ENCODE measurements at regions not wholly inside any gene's neighbourhood (a gene's known extent, or its start where the extent isn't known, plus 50 kb on each side); places are given as distances from the start of the nearest gene placed in this dataset.
A peak's percentile ranks its signal among the peaks of the same experiment; 100 is the strongest.

DNA sequence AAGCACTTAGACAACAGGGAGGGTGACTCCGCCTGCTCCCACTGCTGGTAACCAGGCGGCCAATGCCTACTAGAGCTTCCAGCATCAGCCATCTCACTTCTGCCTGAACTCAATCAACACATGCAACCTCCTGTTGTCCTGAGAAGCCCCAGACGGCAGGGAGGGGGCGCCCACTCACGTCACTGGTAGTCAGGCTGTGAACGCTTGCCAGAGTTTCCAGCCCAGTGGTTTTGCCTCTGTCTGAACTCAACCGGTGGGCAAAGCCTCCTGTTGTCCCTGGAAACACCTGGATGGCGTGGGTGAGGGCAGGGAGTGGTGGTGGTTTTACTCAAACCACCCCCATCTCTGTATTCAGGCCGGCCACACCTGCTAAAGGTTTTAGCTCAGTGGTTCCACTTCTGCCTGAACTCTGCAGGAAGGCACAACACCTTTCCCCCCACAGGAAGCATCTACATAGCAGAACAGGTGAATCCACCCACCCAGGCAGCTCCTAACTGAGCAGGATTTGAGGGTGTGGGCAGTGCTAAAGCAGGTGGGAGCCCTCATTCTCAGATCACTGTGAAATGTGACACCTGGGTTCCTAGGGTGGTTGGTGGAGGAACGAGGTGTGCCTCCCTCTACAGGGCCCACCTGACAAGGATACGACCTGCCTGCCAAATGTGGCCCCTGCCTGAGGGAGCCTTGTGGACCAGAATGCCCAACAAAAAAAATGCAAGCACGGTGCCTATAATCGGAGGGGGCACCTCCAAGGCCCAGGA, 563.0 kb upstream of the SEMA3D start:
- Histone ChIP-seq H3K36me3 (ENCODE audit: control insufficient read depth, insufficient read depth, low read length) (no peaks in the 10 kb centered on the region), H3K4me3 (ENCODE audit: low read depth, low read length) (no peak overlapping the region), H3K27me3 (ENCODE audit: control insufficient read depth, insufficient read depth, low read length) (no peaks in the 10 kb centered on the region), H3K27ac (ENCODE audit: low read depth, low read length) (no peak overlapping the region), H3K9me3 (ENCODE audit: control insufficient read depth, insufficient read depth, low read length) (peaks cover 2% of the 10 kb centered on the region), H3K4me1 (ENCODE audit: control insufficient read depth, insufficient read depth, low read length) (peaks cover 6% of the 10 kb centered on the region)
- WGBS (ENCODE audit: insufficient coverage), result 60% methylated on average over 9 of the region's 13 CpGs
- DNase-seq (ENCODE audit: low read depth in 4 of 6, low spot score in 6 of 6), result no peak

DNA sequence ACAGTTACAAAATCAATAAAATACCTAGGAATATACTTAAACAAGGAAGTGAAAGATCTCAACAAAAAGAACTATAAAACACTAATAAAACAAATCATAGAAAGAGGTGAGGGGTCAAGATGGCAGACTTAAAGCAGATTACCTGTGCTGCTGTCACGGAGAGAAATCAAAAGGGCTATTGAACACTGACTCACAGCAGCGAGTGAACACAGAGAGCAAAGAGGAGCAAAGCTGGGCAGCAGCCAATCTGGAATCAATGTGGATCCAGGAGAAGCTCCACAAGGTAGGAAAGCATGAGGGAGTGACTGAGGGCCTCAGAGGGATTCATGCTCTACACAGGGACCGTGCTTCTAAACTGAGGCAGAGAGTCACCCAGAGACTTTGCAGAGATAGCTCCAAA, 562.0 kb upstream of the SEMA3D start:
- Histone ChIP-seq H3K4me3 (ENCODE audit: low read depth, low read length) (no peak overlapping the region), H3K27me3 (ENCODE audit: control insufficient read depth, insufficient read depth, low read length) (no peaks in the 10 kb centered on the region), H3K9me3 (ENCODE audit: control insufficient read depth, insufficient read depth, low read length) (peaks cover 2% of the 10 kb centered on the region), H3K27ac (ENCODE audit: low read depth, low read length) (no peak overlapping the region), H3K4me1 (ENCODE audit: control insufficient read depth, insufficient read depth, low read length) (peaks cover 6% of the 10 kb centered on the region), H3K36me3 (ENCODE audit: control insufficient read depth, insufficient read depth, low read length) (no peaks in the 10 kb centered on the region)
- no peak for DNase-seq (ENCODE audit: low read depth in 4 of 6, low spot score in 6 of 6)
- 70% methylated on average over 3 of the region's 3 CpGs for WGBS (ENCODE audit: insufficient coverage)

DNA sequence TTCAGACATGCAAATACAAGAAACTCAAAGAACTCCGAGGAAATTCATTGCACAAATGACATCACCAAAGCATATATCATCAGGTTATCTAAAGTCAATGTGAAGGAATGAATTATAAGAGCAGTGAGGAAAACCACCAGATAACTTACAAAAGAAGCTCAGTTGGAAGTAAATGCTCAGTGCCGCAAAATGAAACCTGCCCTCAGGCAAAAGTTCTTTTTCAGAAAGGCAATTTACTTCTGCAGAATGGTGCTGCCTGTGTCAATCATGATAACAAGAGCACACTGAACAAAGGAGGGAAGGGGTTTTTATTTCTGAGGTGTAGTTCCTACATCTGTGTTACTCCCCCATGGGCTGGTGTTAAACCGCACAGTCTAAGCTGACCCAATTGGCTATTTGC, 550.6 kb upstream of the SEMA3D start:
- H3K27ac ChIP-seq (ENCODE audit: low read depth, low read length), result no peak overlapping the region
- H3K4me3 ChIP-seq (ENCODE audit: low read depth, low read length), result no peak overlapping the region
- H3K36me3 ChIP-seq (ENCODE audit: control insufficient read depth, insufficient read depth, low read length), result no peaks in the 10 kb centered on the region
- no peak for DNase-seq (ENCODE audit: low read depth in 4 of 6, low spot score in 6 of 6)
- H3K27me3 ChIP-seq (ENCODE audit: control insufficient read depth, insufficient read depth, low read length), result no peaks in the 10 kb centered on the region
- H3K4me1 ChIP-seq (ENCODE audit: control insufficient read depth, insufficient read depth, low read length), result peaks cover 5% of the 10 kb centered on the region
- H3K9me3 ChIP-seq (ENCODE audit: control insufficient read depth, insufficient read depth, low read length), result no peaks in the 10 kb centered on the region
- WGBS (ENCODE audit: insufficient coverage), result no CpG with 5 or more reads among the region's 3 CpGs

DNA sequence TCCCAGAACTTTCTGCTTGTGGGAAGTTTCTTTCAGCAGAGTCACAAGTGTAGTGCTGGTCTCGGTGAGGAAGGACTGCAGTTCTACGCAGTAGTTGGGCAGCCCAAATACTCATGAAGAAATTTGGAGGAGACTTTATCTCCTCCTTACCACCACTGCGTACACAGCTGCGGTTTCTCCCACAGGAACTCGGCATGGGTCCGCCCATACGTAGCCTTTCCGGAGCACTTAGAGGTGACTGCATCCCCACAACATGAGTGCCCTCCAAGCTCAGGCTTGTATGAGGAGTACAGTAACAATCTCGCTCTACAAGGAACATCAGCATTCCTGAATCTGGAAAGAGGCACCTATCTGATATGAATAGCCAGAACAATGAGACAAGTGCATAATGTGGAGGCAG, 549.2 kb upstream of the SEMA3D start:
- Histone ChIP-seq H3K27me3 (ENCODE audit: control insufficient read depth, insufficient read depth, low read length) (no peaks in the 10 kb centered on the region), H3K27ac (ENCODE audit: low read depth, low read length) (no peak overlapping the region), H3K4me3 (ENCODE audit: low read depth, low read length) (no peak overlapping the region), H3K9me3 (ENCODE audit: control insufficient read depth, insufficient read depth, low read length) (no peaks in the 10 kb centered on the region), H3K4me1 (ENCODE audit: control insufficient read depth, insufficient read depth, low read length) (peaks cover 5% of the 10 kb centered on the region), H3K36me3 (ENCODE audit: control insufficient read depth, insufficient read depth, low read length) (no peaks in the 10 kb centered on the region)
- DNase-seq (ENCODE audit: low read depth in 4 of 6, low spot score in 6 of 6), result no peak
- WGBS (ENCODE audit: insufficient coverage), result no CpG with 5 or more reads among the region's 9 CpGs

DNA sequence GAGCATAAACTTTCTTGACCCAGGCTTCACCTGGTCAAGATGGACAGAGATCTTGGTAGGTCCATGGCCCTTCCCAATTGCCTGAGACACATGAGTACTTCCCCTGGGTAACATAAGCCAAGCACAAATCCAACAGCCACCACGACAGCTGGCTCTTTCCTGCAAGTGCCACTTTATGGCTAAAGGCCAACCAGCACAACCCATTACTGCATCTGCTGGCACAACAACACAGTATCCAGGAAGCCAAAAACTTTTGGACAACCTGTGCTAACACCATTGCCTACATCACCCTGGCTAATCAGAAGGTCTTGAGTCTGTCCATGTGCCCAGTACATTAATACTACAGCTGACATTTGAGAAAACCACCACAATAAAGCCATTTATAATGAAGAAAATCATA, 548.0 kb upstream of the SEMA3D start:
- DNase-seq (ENCODE audit: low read depth in 4 of 6, low spot score in 6 of 6), result no peak
- 56% methylated on average over 1 of the region's 1 CpG for WGBS (ENCODE audit: insufficient coverage)

DNA sequence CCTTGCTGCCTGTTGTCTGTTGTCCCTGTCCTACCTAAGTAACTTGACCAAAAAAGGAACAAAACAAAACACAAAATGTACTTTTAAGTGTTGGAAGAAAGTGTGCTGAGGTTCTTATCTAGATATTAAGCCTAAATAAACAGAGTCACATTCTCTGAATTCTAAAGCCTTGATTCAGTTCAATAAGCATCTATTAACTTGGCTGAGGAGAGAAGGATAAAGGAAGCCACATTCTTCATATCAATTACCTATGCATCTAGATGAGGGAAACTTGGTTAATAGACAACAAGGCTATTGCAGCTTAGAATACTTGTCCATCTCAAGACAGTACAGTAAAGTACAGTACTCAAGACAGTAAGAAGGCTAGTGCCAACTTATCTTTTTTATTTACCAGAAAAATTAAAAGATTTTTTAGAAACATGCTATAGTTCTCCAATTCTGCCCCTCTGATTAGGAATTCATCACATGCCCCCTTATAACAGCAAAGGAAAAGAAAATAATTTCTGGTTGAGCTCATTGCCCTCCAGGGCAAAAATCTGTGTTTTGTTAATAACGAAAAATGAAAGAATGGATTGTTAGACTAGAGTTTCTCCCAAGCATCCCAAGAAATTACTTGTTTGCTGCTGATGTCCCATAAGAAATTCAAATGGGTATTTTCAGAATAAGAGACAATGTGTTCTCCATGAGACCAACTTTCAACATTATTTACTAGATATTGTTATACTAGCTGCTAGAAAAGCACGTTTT, 546.5 kb upstream of the SEMA3D start:
- Histone ChIP-seq H3K4me3 (ENCODE audit: low read depth, low read length) (no peak overlapping the region), H3K27me3 (ENCODE audit: control insufficient read depth, insufficient read depth, low read length) (no peaks in the 10 kb centered on the region), H3K9me3 (ENCODE audit: control insufficient read depth, insufficient read depth, low read length) (no peaks in the 10 kb centered on the region), H3K36me3 (ENCODE audit: control insufficient read depth, insufficient read depth, low read length) (no peaks in the 10 kb centered on the region), H3K4me1 (ENCODE audit: control insufficient read depth, insufficient read depth, low read length) (peaks cover 5% of the 10 kb centered on the region), H3K27ac (ENCODE audit: low read depth, low read length) (peak overlapping the region; percentile 65)
- DNase-seq (ENCODE audit: low read depth in 4 of 6, low spot score in 6 of 6), result no peak
- no CpG with 5 or more reads among the region's 2 CpGs for WGBS (ENCODE audit: insufficient coverage)

More for the DNA sequence above, 548.0 kb upstream of the SEMA3D start:
- Histone ChIP-seq H3K36me3 (ENCODE audit: control insufficient read depth, insufficient read depth, low read length) (no peaks in the 10 kb centered on the region), H3K27me3 (ENCODE audit: control insufficient read depth, insufficient read depth, low read length) (no peaks in the 10 kb centered on the region), H3K27ac (ENCODE audit: low read depth, low read length) (no peak overlapping the region), H3K4me3 (ENCODE audit: low read depth, low read length) (no peak overlapping the region), H3K4me1 (ENCODE audit: control insufficient read depth, insufficient read depth, low read length) (peaks cover 5% of the 10 kb centered on the region), H3K9me3 (ENCODE audit: control insufficient read depth, insufficient read depth, low read length) (no peaks in the 10 kb centered on the region)

DNA sequence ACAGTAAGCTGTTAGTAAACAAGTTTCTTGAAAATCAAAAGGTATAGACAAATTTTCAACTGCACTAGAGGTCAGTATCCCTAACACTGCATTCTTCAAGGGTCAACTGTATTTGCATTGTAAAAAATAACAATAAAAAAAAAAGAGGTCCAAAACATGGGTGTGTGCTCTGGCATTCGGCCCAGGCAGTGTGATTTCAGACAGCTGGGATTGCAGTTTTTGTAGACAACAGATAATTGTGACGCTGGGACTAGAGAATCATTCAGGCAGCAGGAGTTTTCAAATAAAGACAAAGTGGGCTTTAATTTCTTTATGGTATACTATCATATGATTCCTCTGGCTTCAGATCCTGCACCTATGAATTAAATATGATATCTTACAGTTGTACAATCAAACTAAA, 543.2 kb upstream of the SEMA3D start:
- no peak overlapping the region for H3K4me3 ChIP-seq (ENCODE audit: low read depth, low read length)
- no peak overlapping the region for H3K27ac ChIP-seq (ENCODE audit: low read depth, low read length)
- DNase-seq (ENCODE audit: low read depth in 4 of 6, low spot score in 6 of 6), result peak in 2 of 6 donors; percentile 14 to 30
- no peaks in the 10 kb centered on the region for H3K36me3 ChIP-seq (ENCODE audit: control insufficient read depth, insufficient read depth, low read length)
- peaks cover 5% of the 10 kb centered on the region for H3K4me1 ChIP-seq (ENCODE audit: control insufficient read depth, insufficient read depth, low read length)
- WGBS (ENCODE audit: insufficient coverage), result 80% methylated on average over 1 of the region's 2 CpGs
- H3K9me3 ChIP-seq (ENCODE audit: control insufficient read depth, insufficient read depth, low read length), result no peaks in the 10 kb centered on the region
- no peaks in the 10 kb centered on the region for H3K27me3 ChIP-seq (ENCODE audit: control insufficient read depth, insufficient read depth, low read length)

DNA sequence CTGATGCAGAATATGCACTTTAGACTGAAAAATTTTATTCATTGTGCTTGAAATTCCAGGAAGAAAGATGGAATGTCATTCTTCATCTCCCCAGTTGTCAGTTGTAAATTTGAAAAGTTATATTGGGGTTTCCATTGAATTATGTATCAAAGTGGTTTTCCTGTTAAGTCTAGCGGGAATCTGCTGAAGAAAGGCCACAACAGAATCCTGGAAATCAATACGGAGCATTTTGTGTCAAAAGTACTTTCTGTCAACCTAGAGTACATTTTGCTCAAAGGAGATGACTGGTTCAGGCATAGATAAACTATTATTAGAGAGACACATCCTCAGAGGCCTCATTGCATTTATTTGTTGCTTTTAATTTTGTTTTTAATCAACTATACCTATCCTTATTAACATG, 538.2 kb upstream of the SEMA3D start:
- H3K4me3 ChIP-seq (ENCODE audit: low read depth, low read length), result no peak overlapping the region
- WGBS (ENCODE audit: insufficient coverage), result 80% methylated on average over 1 of the region's 2 CpGs
- H3K4me1 ChIP-seq (ENCODE audit: control insufficient read depth, insufficient read depth, low read length), result no peaks in the 10 kb centered on the region
- no peaks in the 10 kb centered on the region for H3K27me3 ChIP-seq (ENCODE audit: control insufficient read depth, insufficient read depth, low read length)
- H3K9me3 ChIP-seq (ENCODE audit: control insufficient read depth, insufficient read depth, low read length), result no peaks in the 10 kb centered on the region
- no peak overlapping the region for H3K27ac ChIP-seq (ENCODE audit: low read depth, low read length)
- H3K36me3 ChIP-seq (ENCODE audit: control insufficient read depth, insufficient read depth, low read length), result no peaks in the 10 kb centered on the region
- DNase-seq (ENCODE audit: low read depth in 4 of 6, low spot score in 6 of 6), result no peak

DNA sequence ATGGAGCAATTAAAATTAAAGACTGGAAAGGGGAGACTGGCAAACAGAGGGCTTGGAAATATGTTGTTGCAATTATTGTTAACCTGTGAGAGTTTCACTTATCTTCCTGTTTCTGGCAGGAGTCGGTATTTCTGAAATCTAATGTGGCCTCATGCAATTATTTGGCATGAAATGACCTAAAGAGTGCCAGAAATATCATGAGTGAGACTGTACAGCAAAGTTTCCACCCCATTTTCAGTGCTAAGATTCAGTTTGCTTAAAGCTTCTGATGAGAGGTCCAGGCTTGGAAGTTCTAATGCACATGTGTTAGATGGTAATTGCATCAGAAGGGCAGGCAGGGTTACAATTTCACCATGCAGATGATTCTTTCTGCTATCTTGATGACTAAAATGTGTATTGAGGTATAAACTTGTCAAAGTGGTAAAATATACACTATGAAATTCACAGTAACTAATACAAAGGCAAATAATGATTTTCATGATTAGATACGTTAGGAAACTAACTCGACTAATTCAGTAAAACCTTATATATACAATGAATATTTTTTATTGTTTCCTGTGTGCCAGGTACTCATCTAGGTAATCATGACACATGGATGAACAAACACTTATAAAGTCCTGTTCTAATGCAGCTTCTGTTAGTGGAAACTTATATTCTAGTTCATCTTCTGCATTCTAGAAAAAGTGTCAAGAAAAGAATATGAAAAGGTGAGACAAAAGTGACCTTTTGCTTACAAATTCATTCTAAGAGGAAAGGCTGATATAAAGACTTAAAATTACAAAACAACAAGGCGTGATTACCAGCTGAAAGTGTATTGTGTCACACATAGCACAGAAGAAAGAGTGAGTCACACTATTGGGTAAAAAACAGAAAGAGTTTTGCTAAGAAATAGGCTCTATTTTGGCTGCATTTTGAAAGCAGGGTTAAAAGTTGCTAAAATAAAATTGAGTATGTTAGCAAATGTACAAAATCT, 533.4 kb upstream of the SEMA3D start:
- Histone ChIP-seq H3K27ac (ENCODE audit: low read depth, low read length) (no peak overlapping the region), H3K4me1 (ENCODE audit: control insufficient read depth, insufficient read depth, low read length) (no peaks in the 10 kb centered on the region), H3K36me3 (ENCODE audit: control insufficient read depth, insufficient read depth, low read length) (no peaks in the 10 kb centered on the region), H3K9me3 (ENCODE audit: control insufficient read depth, insufficient read depth, low read length) (no peaks in the 10 kb centered on the region), H3K27me3 (ENCODE audit: control insufficient read depth, insufficient read depth, low read length) (no peaks in the 10 kb centered on the region), H3K4me3 (ENCODE audit: low read depth, low read length) (no peak overlapping the region)
- 40% methylated on average over 1 of the region's 4 CpGs for WGBS (ENCODE audit: insufficient coverage)
- peak in 2 of 6 donors; percentile 16 to 48 for DNase-seq (ENCODE audit: low read depth in 4 of 6, low spot score in 6 of 6)

Data from spinal cord (tissue), 9 donors.